ENCODE measurements at regions not wholly inside any gene's neighbourhood (a gene's known extent, or its start where the extent isn't known, plus 50 kb on each side); places are given as distances from the start of the nearest gene placed in this dataset.

- TF ChIP-seq CTCF (conservative IDR thresholded peaks at IDR 0.05; ENCODE audit: low read length) (no peak), EZH2phosphoT487 (IDR thresholded peaks at IDR 0.05; ENCODE audit: borderline replicate concordance) (no peak)
These were observed 91.6 kb downstream of the CXCL12 start for GRCh38 chr10:44293306-44293778.
